T-helper 2 cell treated with Interferon-gamma antibody and Interleukin-4, amounts not matched to agents 5 μg/mL and 100 μg/mL, for 36 hours (primary cell): ENCODE measurements at regions not wholly inside any gene's neighbourhood (a gene's known extent, or its start where the extent isn't known, plus 50 kb on each side); places are given as distances from the start of the nearest gene placed in this dataset.

Source experiments
- DNase-seq: peaks from one replicate; pipeline ENCODE4 v3.0.0; 2021; ENCODE audit warnings: low spot score
- H3K27ac Mint-ChIP-seq: one replicate; pipeline ENCODE4 v1.8.0; 2021; ENCODE audit warnings: mild to moderate bottlenecking, mixed read lengths
- H3K27me3 Mint-ChIP-seq: one replicate; pipeline ENCODE4 v1.8.0; 2021; ENCODE audit warnings: low read depth, mixed read lengths
- H3K36me3 Mint-ChIP-seq: one replicate; pipeline ENCODE4 v1.8.0; 2021; ENCODE audit warnings: low read depth, mixed read lengths
- H3K4me1 Mint-ChIP-seq: one replicate; pipeline ENCODE4 v1.8.0; 2021; ENCODE audit warnings: low read depth, mixed read lengths
- H3K4me3 Mint-ChIP-seq: one replicate; pipeline ENCODE4 v1.8.0; 2022; ENCODE audit warnings: mild to moderate bottlenecking, moderate library complexity, mixed read lengths
- H3K9me3 Mint-ChIP-seq: one replicate; pipeline ENCODE4 v1.8.0; 2021; ENCODE audit warnings: mixed read lengths

DNA sequence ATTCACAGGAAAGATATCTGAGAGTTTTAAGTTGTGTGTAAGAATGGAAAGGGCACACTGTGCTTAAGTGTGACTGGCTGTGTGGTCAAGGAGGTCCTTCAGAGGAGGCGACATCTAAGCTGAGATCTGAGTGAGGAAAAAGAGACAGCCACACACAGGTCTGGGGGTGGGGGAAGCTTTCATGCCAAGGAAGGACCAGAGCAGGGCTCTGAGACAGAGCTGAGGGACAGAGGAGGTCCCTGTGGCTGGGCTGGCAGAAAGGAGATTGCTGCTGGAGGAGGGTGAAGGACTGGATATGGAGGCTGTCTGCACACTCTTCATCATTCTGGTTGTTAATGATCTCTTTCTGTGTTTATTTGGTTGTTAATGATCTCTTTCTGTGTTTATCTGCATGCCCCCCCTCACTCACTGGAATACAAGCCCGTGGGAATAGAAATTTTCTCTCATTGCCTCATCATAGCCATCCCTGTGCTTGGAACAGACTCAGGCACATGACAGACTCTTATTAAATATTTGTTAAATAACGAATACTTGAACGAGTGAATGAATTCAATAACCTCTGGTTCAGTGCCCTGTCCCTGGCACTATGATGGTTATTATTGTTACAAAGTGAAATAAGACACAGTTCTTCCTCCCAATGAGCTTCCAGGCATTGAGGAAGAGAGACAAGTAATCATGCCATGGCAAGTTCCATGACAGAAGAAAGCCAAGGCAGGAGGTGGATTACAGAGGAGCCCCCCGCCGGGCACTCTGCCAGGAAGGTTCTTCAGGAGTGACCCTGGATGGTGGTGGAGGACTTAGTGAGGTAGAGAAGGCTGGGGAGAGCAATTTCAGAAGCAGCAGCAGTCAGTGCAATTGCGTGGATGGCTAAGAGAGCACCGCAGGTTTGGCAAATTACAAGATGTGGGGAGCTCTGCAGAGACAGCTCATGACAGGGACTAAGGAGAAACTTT lies 399.4 kb upstream of the HS6ST1 start:
- H3K4me3 Mint-ChIP-seq: no peak overlapping the region
- H3K36me3 Mint-ChIP-seq: no peaks in the 10 kb centered on the region
- no peaks in the 10 kb centered on the region for H3K9me3 Mint-ChIP-seq
- H3K27ac Mint-ChIP-seq: no peak overlapping the region
- peaks cover 54% of the 10 kb centered on the region for H3K27me3 Mint-ChIP-seq
- DNase-seq: no peak
- no peaks in the 10 kb centered on the region for H3K4me1 Mint-ChIP-seq

- Mint-ChIP-seq H3K27ac (no peak overlapping the region), H3K9me3 (no peaks in the 10 kb centered on the region), H3K4me1 (no peaks in the 10 kb centered on the region), H3K27me3 (peaks cover 50% of the 10 kb centered on the region), H3K4me3 (no peak overlapping the region), H3K36me3 (no peaks in the 10 kb centered on the region)
- no peak for DNase-seq
These were observed 401.7 kb upstream of the HS6ST1 start for GRCh38 chr2:128720080-128721022.

GRCh38 chr2:128721096-128721495 lies 402.4 kb upstream of the HS6ST1 start:
- Mint-ChIP-seq H3K4me1 (peaks cover 3% of the 10 kb centered on the region), H3K27me3 (peaks cover 45% of the 10 kb centered on the region), H3K4me3 (no peak overlapping the region)

GRCh38 chr2:128722489-128722888 lies 403.8 kb upstream of the HS6ST1 start:
- no peak for DNase-seq
- H3K4me3 Mint-ChIP-seq: no peak overlapping the region
- H3K27me3 Mint-ChIP-seq: peaks cover 35% of the 10 kb centered on the region
- H3K9me3 Mint-ChIP-seq: no peaks in the 10 kb centered on the region
- H3K4me1 Mint-ChIP-seq: peaks cover 12% of the 10 kb centered on the region
- H3K36me3 Mint-ChIP-seq: no peaks in the 10 kb centered on the region
- no peak overlapping the region for H3K27ac Mint-ChIP-seq

More at GRCh38 chr2:128721096-128721495, 402.4 kb upstream of the HS6ST1 start:
- Mint-ChIP-seq H3K36me3 (no peaks in the 10 kb centered on the region), H3K9me3 (no peaks in the 10 kb centered on the region), H3K27ac (no peak overlapping the region)
- no peak for DNase-seq

DNA sequence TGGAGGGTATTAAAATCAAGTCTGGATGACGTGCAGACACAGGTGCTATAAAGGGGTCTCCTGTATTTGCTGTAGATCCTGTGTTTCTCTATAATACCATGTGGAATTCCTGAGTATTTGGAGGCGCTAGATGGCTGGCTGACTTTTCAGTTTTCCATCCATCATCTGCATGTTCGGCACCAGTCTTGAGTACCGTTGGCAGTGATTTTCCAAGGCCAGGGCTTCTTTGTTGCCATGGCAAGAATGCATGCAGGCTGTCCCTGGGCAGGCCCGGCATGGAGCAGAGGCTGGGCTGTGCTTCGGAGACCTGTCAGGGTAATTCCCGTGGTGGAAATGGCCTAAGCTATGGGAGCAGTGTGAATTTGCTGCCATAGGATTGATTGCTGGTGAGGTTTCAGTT lies 405.9 kb upstream of the HS6ST1 start:
- H3K27ac Mint-ChIP-seq: no peak overlapping the region
- DNase-seq: no peak
- no peaks in the 10 kb centered on the region for H3K36me3 Mint-ChIP-seq
- peaks cover 35% of the 10 kb centered on the region for H3K27me3 Mint-ChIP-seq
- H3K9me3 Mint-ChIP-seq: peaks cover 4% of the 10 kb centered on the region
- H3K4me3 Mint-ChIP-seq: no peak overlapping the region
- H3K4me1 Mint-ChIP-seq: peaks cover 19% of the 10 kb centered on the region

- Mint-ChIP-seq H3K36me3 (no peaks in the 10 kb centered on the region), H3K4me1 (peaks cover 19% of the 10 kb centered on the region), H3K27me3 (peaks cover 35% of the 10 kb centered on the region), H3K9me3 (peaks cover 4% of the 10 kb centered on the region), H3K27ac (no peak overlapping the region), H3K4me3 (no peak overlapping the region)
- DNase-seq: no peak
These were observed 406.3 kb upstream of the HS6ST1 start for GRCh38 chr2:128724972-128725371.

DNA sequence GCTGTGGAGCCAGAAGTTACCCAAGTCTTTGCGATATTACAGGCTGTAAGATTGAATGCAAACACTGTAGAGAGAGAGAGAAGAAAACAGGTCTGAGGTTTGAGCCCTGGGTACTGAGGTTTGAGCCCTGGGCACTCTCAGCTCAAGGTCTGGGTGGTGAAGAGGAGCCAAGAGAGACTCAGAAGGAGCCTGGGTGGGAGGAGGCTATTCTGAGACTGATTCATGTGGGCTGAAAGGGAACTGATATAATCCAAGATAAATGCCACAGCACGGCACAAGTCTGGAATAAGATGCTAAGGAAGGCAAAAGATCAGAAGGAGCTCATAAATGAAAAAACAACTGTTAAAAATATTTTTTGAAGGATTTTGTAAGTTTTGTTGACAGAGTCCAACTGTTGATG lies 407.6 kb upstream of the HS6ST1 start:
- no peak overlapping the region for H3K27ac Mint-ChIP-seq
- DNase-seq: no peak
- peaks cover 36% of the 10 kb centered on the region for H3K27me3 Mint-ChIP-seq
- H3K36me3 Mint-ChIP-seq: no peaks in the 10 kb centered on the region
- peaks cover 19% of the 10 kb centered on the region for H3K4me1 Mint-ChIP-seq
- peaks cover 4% of the 10 kb centered on the region for H3K9me3 Mint-ChIP-seq
- H3K4me3 Mint-ChIP-seq: no peak overlapping the region

GRCh38 chr2:128726911-128727310 lies 408.2 kb upstream of the HS6ST1 start:
- Mint-ChIP-seq H3K27me3 (peaks cover 34% of the 10 kb centered on the region), H3K9me3 (peaks cover 4% of the 10 kb centered on the region), H3K36me3 (no peaks in the 10 kb centered on the region), H3K4me1 (peaks cover 19% of the 10 kb centered on the region), H3K4me3 (peak overlapping the region; percentile 33), H3K27ac (no peak overlapping the region)
- DNase-seq: no peak

GRCh38 chr2:128727404-128727803 lies 408.7 kb upstream of the HS6ST1 start:
- Mint-ChIP-seq H3K4me1 (peaks cover 19% of the 10 kb centered on the region), H3K27ac (no peak overlapping the region), H3K36me3 (no peaks in the 10 kb centered on the region)

GRCh38 chr2:128727914-128728313 lies 409.2 kb upstream of the HS6ST1 start:
- no peak overlapping the region for H3K27ac Mint-ChIP-seq
- peak overlapping the region; percentile 9 for H3K4me3 Mint-ChIP-seq
- DNase-seq: peak; percentile 18
- H3K27me3 Mint-ChIP-seq: peaks cover 35% of the 10 kb centered on the region
- H3K9me3 Mint-ChIP-seq: peaks cover 4% of the 10 kb centered on the region
- H3K4me1 Mint-ChIP-seq: peaks cover 19% of the 10 kb centered on the region
- H3K36me3 Mint-ChIP-seq: no peaks in the 10 kb centered on the region

More at GRCh38 chr2:128727404-128727803, 408.7 kb upstream of the HS6ST1 start:
- Mint-ChIP-seq H3K27me3 (peaks cover 35% of the 10 kb centered on the region), H3K4me3 (peak overlapping the region; percentile 33), H3K9me3 (peaks cover 4% of the 10 kb centered on the region)
- peak; percentile 12 for DNase-seq

DNA sequence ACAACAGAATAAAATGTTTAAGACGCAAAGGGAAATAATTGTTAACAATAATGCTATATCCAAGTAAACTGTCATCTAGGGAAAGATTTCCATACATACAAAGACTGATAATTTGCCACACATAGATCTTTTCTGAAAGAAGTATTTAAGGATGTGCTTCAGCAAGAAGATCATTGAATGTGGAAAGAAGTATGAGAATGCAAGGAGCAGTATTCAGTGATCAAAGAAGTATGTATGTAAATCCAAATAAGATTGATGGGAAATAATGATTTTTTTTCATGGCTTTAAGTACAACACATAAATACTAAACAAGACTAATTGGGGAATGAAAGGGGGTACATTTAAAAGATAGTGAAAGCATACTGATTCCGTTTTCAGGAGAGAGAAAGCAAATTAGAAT lies 410.4 kb upstream of the HS6ST1 start:
- no peak overlapping the region for H3K27ac Mint-ChIP-seq
- H3K9me3 Mint-ChIP-seq: peaks cover 4% of the 10 kb centered on the region
- peaks cover 36% of the 10 kb centered on the region for H3K27me3 Mint-ChIP-seq
- H3K4me1 Mint-ChIP-seq: peaks cover 19% of the 10 kb centered on the region
- DNase-seq: no peak
- H3K4me3 Mint-ChIP-seq: no peak overlapping the region
- no peaks in the 10 kb centered on the region for H3K36me3 Mint-ChIP-seq

DNA sequence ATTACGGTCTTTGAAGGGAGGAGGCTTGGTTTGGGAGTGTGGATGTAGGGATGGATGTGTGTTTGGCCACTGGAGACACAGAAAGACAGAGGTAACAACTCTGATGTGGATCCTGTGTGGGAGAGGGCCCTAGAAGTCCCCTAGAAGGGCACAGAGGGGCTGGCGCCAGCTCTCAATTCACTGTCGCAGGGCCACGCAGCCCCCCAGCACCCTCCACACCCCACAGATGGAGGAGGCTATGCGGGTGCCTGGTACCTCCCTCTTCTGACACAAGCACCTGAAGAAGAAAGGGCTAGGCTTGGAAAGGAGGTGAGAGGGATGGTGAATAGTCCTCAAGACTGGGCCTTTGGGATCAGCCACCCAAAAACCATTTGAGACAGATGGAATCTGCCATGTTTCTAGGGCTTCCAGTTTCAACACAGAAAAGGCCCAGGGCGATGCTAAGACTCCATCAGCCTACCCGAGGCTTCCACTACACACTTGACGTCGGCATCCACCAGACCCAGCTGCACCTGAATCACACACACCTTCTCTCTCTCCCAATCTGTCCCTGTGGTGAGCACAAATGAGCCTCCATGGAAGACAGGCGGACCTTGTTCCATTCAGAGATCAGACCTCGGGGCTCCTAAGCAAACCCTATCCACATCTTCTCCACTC lies 413.5 kb upstream of the HS6ST1 start:
- DNase-seq: no peak
- peaks cover 23% of the 10 kb centered on the region for H3K4me1 Mint-ChIP-seq
- H3K36me3 Mint-ChIP-seq: no peaks in the 10 kb centered on the region
- peaks cover 41% of the 10 kb centered on the region for H3K27me3 Mint-ChIP-seq
- peaks cover 4% of the 10 kb centered on the region for H3K9me3 Mint-ChIP-seq
- H3K4me3 Mint-ChIP-seq: no peak overlapping the region
- H3K27ac Mint-ChIP-seq: no peak overlapping the region

- peaks cover 4% of the 10 kb centered on the region for H3K9me3 Mint-ChIP-seq
- H3K4me1 Mint-ChIP-seq: peaks cover 17% of the 10 kb centered on the region
- no peak for DNase-seq
- no peak overlapping the region for H3K27ac Mint-ChIP-seq
- peaks cover 41% of the 10 kb centered on the region for H3K27me3 Mint-ChIP-seq
- H3K4me3 Mint-ChIP-seq: no peak overlapping the region
- no peaks in the 10 kb centered on the region for H3K36me3 Mint-ChIP-seq
These were observed 414.3 kb upstream of the HS6ST1 start for GRCh38 chr2:128732976-128733431.
